Ascending aorta (tissue), 2 donors: ENCODE measurements at regions not wholly inside any gene's neighbourhood (a gene's known extent, or its start where the extent isn't known, plus 50 kb on each side); places are given as distances from the start of the nearest gene placed in this dataset.
"Not testable (repeated sequence)": the region's sequence is repeated elsewhere in the genome, so short reads cannot be mapped to it uniquely, and the experiment has no call there.

Source experiments
- DNase-seq, 2 donors: peaks; one replicate each; pipeline ENCODE4 v3.0.0-alpha.2; 2019; ENCODE audit warnings: low spot score in 2 of 2
- H3K27ac ChIP-seq, 2 donors: fragments of 200-600 bp; sonication (generic); one replicate each; pipeline ENCODE4 v1.5.1; 2016 to 2017; ENCODE audit warnings: mild to moderate bottlenecking in 1 of 2
- H3K27me3 ChIP-seq: fragments of 200-600 bp; sonication (generic); one replicate; pipeline ENCODE4 v1.5.1; 2017
- H3K36me3 ChIP-seq, 2 donors: fragments of 200-600 bp; sonication (generic); one replicate each; pipeline ENCODE4 v1.5.1; 2016
- H3K4me1 ChIP-seq, 2 donors: fragments of 200-600 bp; sonication (generic); one replicate each; pipeline ENCODE4 v1.5.1; 2016 to 2017; ENCODE audit warnings: mild to moderate bottlenecking in 1 of 2
- H3K4me3 ChIP-seq, 2 donors: fragments of 200-600 bp; sonication (generic); one replicate each; pipeline ENCODE4 v1.5.1; 2016 to 2017; ENCODE audit warnings: mild to moderate bottlenecking in 1 of 2
- H3K9me3 ChIP-seq, 2 donors: fragments of 200-600 bp; sonication (generic); one replicate each; pipeline ENCODE4 v1.5.1; 2016
- CTCF ChIP-seq, 3 experiments: fragments of 200-600 bp in 2 of 3; fragments of 450-650 bp in 1 of 3; sonication (generic) in 2 of 3; IDR thresholded peaks; one replicate each; pipeline ENCODE4 v1.5.1; 2016 to 2019; ENCODE audit warnings: antibody characterized with exemption in 3 of 3, mild to moderate bottlenecking in 1 of 3, moderate library complexity in 1 of 3
- intact Hi-C: fragments of 100-400 bp; cut with DNase I; formaldehyde crosslinking; loops from one replicate; pipeline ENCODE4 v1.15.1; 2023

DNA sequence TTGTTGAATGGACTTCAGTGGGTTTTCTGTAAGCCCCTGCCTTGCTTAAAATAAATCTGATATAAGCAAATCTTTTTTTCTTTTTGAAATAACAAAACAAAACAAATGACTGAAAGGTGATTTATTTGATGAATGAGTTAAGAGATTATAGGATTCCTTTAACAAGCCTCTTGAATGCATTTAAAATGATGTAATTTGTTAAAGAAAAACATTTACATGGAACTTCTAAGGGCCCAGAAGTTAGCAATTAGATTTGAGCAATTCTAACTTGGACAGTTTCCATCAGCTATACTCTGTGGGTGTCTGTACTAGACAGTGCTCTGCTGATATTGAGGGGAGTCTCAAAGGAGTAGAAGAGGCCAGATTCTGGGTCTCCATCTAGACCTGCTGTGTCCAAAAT lies 143.5 kb upstream of the RAG2 start:
- no peaks in the 10 kb centered on the region for H3K9me3 ChIP-seq
- DNase-seq: no peak
- no peaks in the 10 kb centered on the region for H3K27me3 ChIP-seq
- no peak overlapping the region for H3K4me3 ChIP-seq
- intact Hi-C loops: loop anchor here (5.0 kb wide), 1 partner anchor 234 kb away; no protein-coding TSS in a partner anchor
- peaks cover 0 to 4% of the 10 kb centered on the region in 2 donors for H3K4me1 ChIP-seq
- no peak overlapping the region for H3K27ac ChIP-seq
- TF ChIP-seq CTCF (IDR thresholded peaks at IDR 0.05): no peak
- no peaks in the 10 kb centered on the region for H3K36me3 ChIP-seq

- intact Hi-C loops: no loop called here
- no peaks in the 10 kb centered on the region for H3K36me3 ChIP-seq
- TF ChIP-seq CTCF (IDR thresholded peaks at IDR 0.05): no peak
- H3K27ac ChIP-seq: no peak overlapping the region
- H3K4me3 ChIP-seq: no peak overlapping the region
- peaks cover 0 to 4% of the 10 kb centered on the region in 2 donors for H3K9me3 ChIP-seq
- DNase-seq: no peak
- H3K4me1 ChIP-seq: no peaks in the 10 kb centered on the region
- no peaks in the 10 kb centered on the region for H3K27me3 ChIP-seq
Measured at GRCh38 chr11:36738292-36738861, 140.3 kb upstream of the RAG2 start.

DNA sequence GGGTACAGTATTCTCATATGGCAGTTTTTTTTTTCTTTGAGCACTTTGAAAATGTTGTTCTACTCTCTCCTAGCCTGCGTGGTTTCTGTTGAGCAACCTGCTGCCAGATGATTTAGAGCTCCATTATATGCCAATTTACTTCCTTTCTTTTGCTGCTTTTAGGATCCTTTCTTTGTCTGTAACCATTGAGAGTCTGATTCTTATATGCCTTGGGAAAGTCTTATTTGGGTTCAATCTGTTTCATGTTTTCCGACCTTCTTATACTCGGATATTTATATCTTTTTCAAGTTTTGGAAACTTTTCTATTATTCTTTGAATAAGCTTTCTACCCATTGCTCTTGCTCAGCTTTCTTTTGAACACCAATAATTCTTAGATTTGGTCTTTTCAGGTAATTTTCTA lies 138.1 kb upstream of the RAG2 start:
- Histone ChIP-seq H3K4me3 (no peak overlapping the region), H3K27me3 (no peaks in the 10 kb centered on the region), H3K4me1 (no peaks in the 10 kb centered on the region), H3K27ac (no peak overlapping the region), H3K36me3 (no peaks in the 10 kb centered on the region), H3K9me3 (peaks cover 0 to 4% of the 10 kb centered on the region in 2 donors)
- DNase-seq: no peak
- TF ChIP-seq CTCF (IDR thresholded peaks at IDR 0.05): no peak
- intact Hi-C loops: no loop called here

DNA sequence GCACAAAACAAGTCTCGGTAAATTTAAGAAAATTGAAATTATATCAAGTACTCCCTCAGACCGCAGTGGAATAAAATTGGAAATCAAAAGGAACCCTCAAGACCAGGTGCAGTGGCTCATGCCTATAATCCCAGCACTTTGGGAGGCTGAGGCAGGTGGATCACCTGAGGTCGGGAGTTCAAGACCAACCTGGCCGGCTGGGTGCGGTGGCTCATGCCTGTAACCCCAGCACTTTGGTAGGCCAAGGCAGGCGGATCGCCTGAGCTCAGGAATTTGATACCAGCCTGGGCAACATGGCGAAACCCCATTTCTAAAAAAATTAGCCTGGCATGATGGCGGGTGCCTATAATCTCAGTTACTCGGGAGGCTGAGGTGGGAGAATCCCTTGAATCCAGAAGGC lies 135.7 kb upstream of the RAG2 start:
- DNase-seq, intact Hi-C loops, H3K4me1 ChIP-seq, H3K9me3 ChIP-seq, H3K27ac ChIP-seq, H3K36me3 ChIP-seq, H3K27me3 ChIP-seq, H3K4me3 ChIP-seq: not testable (repeated sequence)

DNA sequence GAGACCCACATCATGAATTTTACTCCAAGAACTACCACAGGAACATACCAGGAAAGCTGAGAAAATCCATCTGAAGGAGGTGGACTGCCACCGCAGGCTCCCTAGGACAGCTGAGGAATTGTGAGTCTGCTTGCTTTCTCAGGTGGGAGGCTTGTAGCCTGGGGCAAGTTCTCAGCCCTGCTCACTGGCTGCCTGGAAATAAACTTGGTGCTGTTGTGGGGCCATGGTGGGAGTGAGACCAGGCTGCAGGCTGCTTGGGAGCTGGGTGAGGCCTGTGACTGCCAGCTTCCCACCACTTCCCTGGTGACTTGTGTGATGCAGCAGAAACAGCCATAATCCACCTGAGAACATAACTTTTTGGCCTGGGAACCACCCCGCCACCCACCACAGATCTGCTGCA lies 132.7 kb upstream of the RAG2 start:
- Histone ChIP-seq H3K27ac (no peak overlapping the region), H3K4me3 (no peak overlapping the region), H3K4me1 (no peaks in the 10 kb centered on the region), H3K36me3 (no peaks in the 10 kb centered on the region), H3K9me3 (peaks cover 0 to 3% of the 10 kb centered on the region in 2 donors), H3K27me3 (no peaks in the 10 kb centered on the region)
- DNase-seq: no peak
- intact Hi-C loops: no loop called here
- no peak for TF ChIP-seq CTCF (IDR thresholded peaks at IDR 0.05)

- no peaks in the 10 kb centered on the region for H3K27me3 ChIP-seq
- no peak for DNase-seq
- H3K4me3 ChIP-seq: no peak overlapping the region
- H3K9me3 ChIP-seq: no peaks in the 10 kb centered on the region
- H3K4me1 ChIP-seq: no peaks in the 10 kb centered on the region
- no peak overlapping the region for H3K27ac ChIP-seq
- intact Hi-C loops: no loop called here
- TF ChIP-seq CTCF (IDR thresholded peaks at IDR 0.05): no peak
- no peaks in the 10 kb centered on the region for H3K36me3 ChIP-seq
Measured at GRCh38 chr11:36729825-36730224, 131.8 kb upstream of the RAG2 start.
